ENCODE measurements at regions not wholly inside any gene's neighbourhood (a gene's known extent, or its start where the extent isn't known, plus 50 kb on each side); places are given as distances from the start of the nearest gene placed in this dataset.

GRCh38 chr9:1531424-1531823 is 481.3 kb downstream of the DMRT2 start:
- intact Hi-C loops (cut with micrococcal nuclease): no loop called here
- ATAC-seq (no peak), DNase-seq (no peak)
- H3K9ac ChIP-seq (ENCODE audit: low read length): no peak overlapping the region
- BruUV-seq (replicated peaks): no TSS peak
- no peaks in the 10 kb centered on the region for H3K79me2 ChIP-seq (ENCODE audit: low read length)
- no peak overlapping the region for H3K4me2 ChIP-seq (ENCODE audit: low read length)
- H3K9me3 ChIP-seq (ENCODE audit: low read length): no peaks in the 10 kb centered on the region
- H3K36me3 ChIP-seq (ENCODE audit: low read depth, low read length): no peaks in the 10 kb centered on the region
- no peaks in the 10 kb centered on the region for H3K27me3 ChIP-seq (ENCODE audit: low read length)
- ChIA-PET POLR2A (ENCODE audit: unreplicated experiment) (no interaction called here), CTCF (no interaction called here)
- no peak overlapping the region for H2AFZ ChIP-seq (ENCODE audit: low read length)
- no peaks in the 10 kb centered on the region for H3K9me2 ChIP-seq (replicated peaks; ENCODE audit: low read length)
- H3F3A ChIP-seq (ENCODE audit: low read length, unreplicated experiment): no peaks in the 10 kb centered on the region
- TF ChIP-seq EZH2phosphoT487 (IDR thresholded peaks at IDR 0.05; ENCODE audit: borderline replicate concordance, low read length): no peak
- no peak for TF ChIP-seq EZH2 (IDR thresholded peaks at IDR 0.05; ENCODE audit: low read length, unreplicated experiment)
- TF ChIP-seq CTCF (conservative IDR thresholded peaks at IDR 0.05; ENCODE audit: low read depth, low read length): no peak
- no peaks in the 10 kb centered on the region for H4K20me1 ChIP-seq (ENCODE audit: low read length)
- no peak overlapping the region for H3K27ac ChIP-seq (ENCODE audit: low read length)
- no peak overlapping the region for H3K4me3 ChIP-seq (ENCODE audit: low read length)
- no peaks in the 10 kb centered on the region for H3K4me1 ChIP-seq (ENCODE audit: insufficient read depth, low read length)

- ATAC-seq: no peak
- no peaks in the 10 kb centered on the region for H3K36me3 ChIP-seq (ENCODE audit: low read depth, low read length)
- H3K79me2 ChIP-seq (ENCODE audit: low read length): no peaks in the 10 kb centered on the region
- no TSS peak for BruUV-seq (replicated peaks)
- H3K4me2 ChIP-seq (ENCODE audit: low read length): no peak overlapping the region
- no peak for DNase-seq
- H3K27ac ChIP-seq (ENCODE audit: low read length): no peak overlapping the region
- H3K9ac ChIP-seq (ENCODE audit: low read length): no peak overlapping the region
- no peak overlapping the region for H2AFZ ChIP-seq (ENCODE audit: low read length)
- H4K20me1 ChIP-seq (ENCODE audit: low read length): no peaks in the 10 kb centered on the region
- ChIA-PET CTCF (no interaction called here), POLR2A (ENCODE audit: unreplicated experiment) (no interaction called here)
- intact Hi-C loops (cut with micrococcal nuclease): no loop called here
- no peak overlapping the region for H3K4me3 ChIP-seq (ENCODE audit: low read length)
- TF ChIP-seq CTCF (conservative IDR thresholded peaks at IDR 0.05; ENCODE audit: low read depth, low read length): no peak
- TF ChIP-seq EZH2 (IDR thresholded peaks at IDR 0.05; ENCODE audit: low read length, unreplicated experiment): no peak
- TF ChIP-seq EZH2phosphoT487 (IDR thresholded peaks at IDR 0.05; ENCODE audit: borderline replicate concordance, low read length): no peak
- no peaks in the 10 kb centered on the region for H3K4me1 ChIP-seq (ENCODE audit: insufficient read depth, low read length)
- H3K9me3 ChIP-seq (ENCODE audit: low read length): no peaks in the 10 kb centered on the region
- H3K9me2 ChIP-seq (replicated peaks; ENCODE audit: low read length): no peaks in the 10 kb centered on the region
- H3F3A ChIP-seq (ENCODE audit: low read length, unreplicated experiment): no peaks in the 10 kb centered on the region
- H3K27me3 ChIP-seq (ENCODE audit: low read length): no peaks in the 10 kb centered on the region
These were observed 482.0 kb downstream of the DMRT2 start for GRCh38 chr9:1532171-1532570.

- CTCF ChIA-PET: no interaction called here
- no peaks in the 10 kb centered on the region for H3K27me3 ChIP-seq (ENCODE audit: low read length)
- H3K9me2 ChIP-seq (replicated peaks; ENCODE audit: low read length): no peaks in the 10 kb centered on the region
- intact Hi-C loops (cut with micrococcal nuclease): no loop called here
- POLR2A ChIA-PET (ENCODE audit: unreplicated experiment): no interaction called here
- no peak overlapping the region for H3K4me3 ChIP-seq (ENCODE audit: low read length)
- no TSS peak for BruUV-seq (replicated peaks)
- no peak for DNase-seq
- H4K20me1 ChIP-seq (ENCODE audit: low read length): no peaks in the 10 kb centered on the region
- no peak for ATAC-seq
- H2AFZ ChIP-seq (ENCODE audit: low read length): no peak overlapping the region
- no peaks in the 10 kb centered on the region for H3K79me2 ChIP-seq (ENCODE audit: low read length)
- no peaks in the 10 kb centered on the region for H3K36me3 ChIP-seq (ENCODE audit: low read depth, low read length)
- H3F3A ChIP-seq (ENCODE audit: low read length, unreplicated experiment): no peaks in the 10 kb centered on the region
- no peaks in the 10 kb centered on the region for H3K4me1 ChIP-seq (ENCODE audit: insufficient read depth, low read length)
- no peaks in the 10 kb centered on the region for H3K9me3 ChIP-seq (ENCODE audit: low read length)
- H3K27ac ChIP-seq (ENCODE audit: low read length): no peak overlapping the region
- no peak overlapping the region for H3K9ac ChIP-seq (ENCODE audit: low read length)
- no peak for TF ChIP-seq CTCF (conservative IDR thresholded peaks at IDR 0.05; ENCODE audit: low read depth, low read length)
- no peak for TF ChIP-seq EZH2 (IDR thresholded peaks at IDR 0.05; ENCODE audit: low read length, unreplicated experiment)
- no peak for TF ChIP-seq EZH2phosphoT487 (IDR thresholded peaks at IDR 0.05; ENCODE audit: borderline replicate concordance, low read length)
- no peak overlapping the region for H3K4me2 ChIP-seq (ENCODE audit: low read length)
These were observed 480.1 kb upstream of the SMARCA2 start for GRCh38 chr9:1535051-1535450.
